ENCODE measurements at regions not wholly inside any gene's neighbourhood (a gene's known extent, or its start where the extent isn't known, plus 50 kb on each side); places are given as distances from the start of the nearest gene placed in this dataset.

- Histone ChIP-seq H3K9me3 (ENCODE audit: control insufficient read depth, low read length) (no peaks in the 10 kb centered on the region), H3K4me1 (ENCODE audit: control insufficient read depth, insufficient read depth, low read length) (no peaks in the 10 kb centered on the region), H3K9ac (ENCODE audit: low read length) (no peak overlapping the region), H3K27me3 (replicated peaks; ENCODE audit: control insufficient read depth, insufficient read depth, low read length) (no peaks in the 10 kb centered on the region), H3K36me3 (ENCODE audit: control insufficient read depth, insufficient read depth, low read length, severe bottlenecking) (no peaks in the 10 kb centered on the region), H3K4me3 (ENCODE audit: low read length) (no peak overlapping the region)
- DNase-seq (ENCODE audit: low read depth), result no peak
Observed at GRCh38 chr13:71339736-71340135, 527.3 kb downstream of the DACH1 start.

DNA sequence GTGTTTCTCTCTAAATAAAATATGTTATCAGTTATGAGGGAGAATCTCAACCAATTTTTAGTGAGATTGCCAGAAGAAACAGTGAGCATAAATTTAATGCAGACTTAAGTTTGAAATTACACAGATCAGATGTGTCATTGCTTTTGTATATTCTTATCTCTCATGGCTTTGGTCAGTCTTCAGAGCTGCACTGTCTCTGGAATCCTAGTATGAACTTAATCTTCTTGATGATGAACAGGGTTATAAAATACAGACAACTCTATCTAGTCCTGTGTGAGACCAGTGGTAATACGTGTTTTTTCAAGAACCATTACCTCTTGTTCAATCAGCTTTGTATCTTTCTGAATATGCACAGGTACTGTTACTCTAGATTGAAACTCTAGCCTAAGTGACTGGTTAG is 528.0 kb downstream of the DACH1 start:
- no peak for DNase-seq (ENCODE audit: low read depth)
- Histone ChIP-seq H3K27me3 (replicated peaks; ENCODE audit: control insufficient read depth, insufficient read depth, low read length) (no peaks in the 10 kb centered on the region), H3K4me3 (ENCODE audit: low read length) (no peak overlapping the region), H3K9ac (ENCODE audit: low read length) (no peak overlapping the region), H3K36me3 (ENCODE audit: control insufficient read depth, insufficient read depth, low read length, severe bottlenecking) (no peaks in the 10 kb centered on the region), H3K9me3 (ENCODE audit: control insufficient read depth, low read length) (no peaks in the 10 kb centered on the region), H3K4me1 (ENCODE audit: control insufficient read depth, insufficient read depth, low read length) (no peaks in the 10 kb centered on the region)

DNA sequence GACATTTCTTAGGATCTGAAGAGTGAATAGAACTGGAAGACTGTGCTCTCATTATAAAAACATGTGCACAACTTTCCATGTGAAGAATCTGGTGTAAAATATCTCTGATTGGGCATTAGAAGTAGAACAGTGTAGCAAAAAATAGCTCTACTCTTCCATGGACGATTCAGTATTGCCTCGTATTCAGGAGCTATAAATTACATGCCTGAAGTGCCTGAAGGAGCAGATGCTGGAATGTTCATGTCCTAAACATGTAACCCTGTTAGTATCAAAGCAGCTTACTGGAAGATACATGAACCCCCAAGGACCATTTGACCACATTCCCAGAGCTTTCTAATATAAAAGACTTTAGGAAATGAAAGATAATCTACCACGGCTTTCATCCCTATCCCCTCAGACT is 528.9 kb downstream of the DACH1 start:
- Histone ChIP-seq H3K36me3 (ENCODE audit: control insufficient read depth, insufficient read depth, low read length, severe bottlenecking) (no peaks in the 10 kb centered on the region), H3K9ac (ENCODE audit: low read length) (no peak overlapping the region), H3K4me1 (ENCODE audit: control insufficient read depth, insufficient read depth, low read length) (no peaks in the 10 kb centered on the region), H3K4me3 (ENCODE audit: low read length) (no peak overlapping the region), H3K9me3 (ENCODE audit: control insufficient read depth, low read length) (no peaks in the 10 kb centered on the region), H3K27me3 (replicated peaks; ENCODE audit: control insufficient read depth, insufficient read depth, low read length) (no peaks in the 10 kb centered on the region)
- no peak for DNase-seq (ENCODE audit: low read depth)

DNA sequence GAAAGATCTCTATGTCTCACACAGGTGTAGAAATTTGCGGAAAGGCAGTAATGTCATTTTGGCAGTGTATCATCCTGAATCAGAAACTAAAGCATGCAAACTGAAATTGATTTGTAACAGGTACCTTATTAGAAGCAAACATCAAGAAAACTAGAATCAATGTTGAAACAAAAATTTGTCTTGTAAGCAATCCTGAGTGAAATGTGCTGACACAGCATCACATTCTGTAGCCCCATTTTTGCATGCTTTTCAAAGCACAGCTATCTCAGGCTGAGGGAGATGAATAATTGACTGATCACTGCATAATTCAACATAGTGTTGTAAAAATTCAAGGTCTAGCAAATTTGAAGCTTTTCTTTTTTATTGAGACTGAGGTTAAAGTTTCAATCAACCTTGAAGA is 539.7 kb downstream of the DACH1 start:
- no peak for DNase-seq (ENCODE audit: low read depth)
- Histone ChIP-seq H3K36me3 (ENCODE audit: control insufficient read depth, insufficient read depth, low read length, severe bottlenecking) (no peaks in the 10 kb centered on the region), H3K9me3 (ENCODE audit: control insufficient read depth, low read length) (no peaks in the 10 kb centered on the region), H3K9ac (ENCODE audit: low read length) (no peak overlapping the region), H3K4me1 (ENCODE audit: control insufficient read depth, insufficient read depth, low read length) (no peaks in the 10 kb centered on the region), H3K27me3 (replicated peaks; ENCODE audit: control insufficient read depth, insufficient read depth, low read length) (no peaks in the 10 kb centered on the region), H3K4me3 (ENCODE audit: low read length) (no peak overlapping the region)

DNA sequence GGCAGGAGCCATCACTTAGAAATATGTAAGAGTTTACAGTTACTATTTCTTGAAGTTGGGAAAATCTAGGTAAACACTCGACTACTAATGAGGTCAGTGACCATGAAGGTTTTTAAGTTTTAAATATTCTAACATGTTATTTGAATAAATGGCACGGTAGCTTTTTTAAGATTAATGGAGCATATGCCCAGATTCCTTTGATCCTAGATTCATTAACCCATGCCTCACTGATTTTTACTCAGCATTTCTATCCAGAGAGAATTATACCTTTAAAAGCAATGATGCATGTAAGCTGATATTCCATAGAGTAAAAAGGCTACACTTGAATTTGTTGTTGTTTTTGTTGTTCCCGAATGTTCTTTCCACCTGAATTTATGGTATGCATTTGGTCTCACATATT is 541.4 kb downstream of the DACH1 start:
- DNase-seq (ENCODE audit: low read depth), result no peak
- Histone ChIP-seq H3K4me3 (ENCODE audit: low read length) (no peak overlapping the region), H3K9ac (ENCODE audit: low read length) (no peak overlapping the region), H3K27me3 (replicated peaks; ENCODE audit: control insufficient read depth, insufficient read depth, low read length) (no peaks in the 10 kb centered on the region), H3K9me3 (ENCODE audit: control insufficient read depth, low read length) (peaks cover 3% of the 10 kb centered on the region), H3K36me3 (ENCODE audit: control insufficient read depth, insufficient read depth, low read length, severe bottlenecking) (no peaks in the 10 kb centered on the region), H3K4me1 (ENCODE audit: control insufficient read depth, insufficient read depth, low read length) (no peaks in the 10 kb centered on the region)

DNA sequence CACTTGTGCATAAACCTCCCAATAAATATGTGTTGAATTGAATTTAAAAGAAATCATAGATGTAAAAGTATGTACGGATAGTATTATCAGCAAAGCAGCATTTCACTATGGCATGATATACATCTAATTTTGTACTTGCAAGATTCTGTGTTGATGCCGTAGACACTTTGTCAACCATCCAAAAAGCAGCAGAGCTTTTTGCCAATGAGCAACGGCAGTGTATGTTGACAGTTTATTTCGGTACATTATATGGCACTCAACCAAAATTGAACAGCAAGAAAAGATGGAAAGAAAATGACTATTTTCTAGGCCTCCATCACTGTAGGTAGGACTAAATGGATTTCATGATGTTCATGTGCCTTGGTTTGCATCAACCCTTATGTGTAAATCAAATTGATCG is 543.7 kb downstream of the DACH1 start:
- Histone ChIP-seq H3K27me3 (replicated peaks; ENCODE audit: control insufficient read depth, insufficient read depth, low read length) (no peaks in the 10 kb centered on the region), H3K9ac (ENCODE audit: low read length) (no peak overlapping the region), H3K36me3 (ENCODE audit: control insufficient read depth, insufficient read depth, low read length, severe bottlenecking) (no peaks in the 10 kb centered on the region), H3K4me3 (ENCODE audit: low read length) (no peak overlapping the region), H3K4me1 (ENCODE audit: control insufficient read depth, insufficient read depth, low read length) (no peaks in the 10 kb centered on the region), H3K9me3 (ENCODE audit: control insufficient read depth, low read length) (peaks cover 7% of the 10 kb centered on the region)
- no peak for DNase-seq (ENCODE audit: low read depth)

DNA sequence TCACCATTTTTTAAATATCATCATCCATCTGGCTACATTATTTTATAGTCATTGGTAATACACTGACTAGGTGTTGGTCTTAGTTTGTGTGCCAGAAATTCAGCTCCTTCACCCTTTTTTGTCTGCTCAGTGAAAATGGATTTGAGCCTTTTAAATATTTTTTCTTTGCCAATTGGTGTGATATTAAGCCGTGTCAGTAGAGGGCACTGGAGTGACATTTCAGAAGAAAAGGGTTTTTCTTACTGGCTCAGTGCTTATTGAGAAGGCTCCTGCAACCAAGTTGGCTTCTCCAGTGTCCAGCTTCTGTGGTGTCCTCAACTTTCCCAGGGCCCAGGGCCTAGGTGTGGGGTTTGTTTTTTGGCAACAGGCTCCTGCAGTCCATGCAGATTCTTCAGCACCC is 546.6 kb downstream of the DACH1 start:
- Histone ChIP-seq H3K36me3 (ENCODE audit: control insufficient read depth, insufficient read depth, low read length, severe bottlenecking) (no peaks in the 10 kb centered on the region), H3K4me1 (ENCODE audit: control insufficient read depth, insufficient read depth, low read length) (no peaks in the 10 kb centered on the region), H3K9me3 (ENCODE audit: control insufficient read depth, low read length) (peaks cover 7% of the 10 kb centered on the region), H3K9ac (ENCODE audit: low read length) (no peak overlapping the region), H3K27me3 (replicated peaks; ENCODE audit: control insufficient read depth, insufficient read depth, low read length) (no peaks in the 10 kb centered on the region), H3K4me3 (ENCODE audit: low read length) (no peak overlapping the region)
- DNase-seq (ENCODE audit: low read depth), result no peak

DNA sequence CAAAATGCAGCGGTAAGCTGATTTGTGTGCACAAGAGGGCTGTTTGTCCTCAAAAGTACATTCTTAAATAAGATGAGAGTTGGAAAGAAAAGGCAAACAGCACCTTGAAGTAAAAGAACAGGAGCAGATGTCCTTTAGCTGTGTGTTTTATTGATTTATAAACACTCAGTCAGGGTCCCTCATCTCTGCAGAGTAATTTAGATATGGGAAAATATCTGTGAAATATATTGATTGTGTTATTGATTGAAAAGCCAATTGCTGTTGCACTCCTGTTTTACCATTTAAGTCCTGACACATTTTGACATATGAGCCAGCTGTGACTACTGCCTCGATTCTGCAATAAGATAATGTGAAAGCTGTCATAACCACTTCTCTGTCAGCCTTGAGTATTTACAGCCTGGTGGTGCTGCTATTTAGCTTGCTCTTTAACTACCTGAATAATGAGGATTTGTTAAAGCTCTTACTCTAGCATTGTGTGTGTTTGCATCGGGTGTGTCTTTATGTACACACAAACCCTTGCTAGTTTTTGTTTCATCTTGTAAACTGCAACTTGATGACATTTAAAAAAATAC is 550.1 kb downstream of the DACH1 start:
- Histone ChIP-seq H3K36me3 (ENCODE audit: control insufficient read depth, insufficient read depth, low read length, severe bottlenecking) (no peaks in the 10 kb centered on the region), H3K4me3 (ENCODE audit: low read length) (no peak overlapping the region), H3K4me1 (ENCODE audit: control insufficient read depth, insufficient read depth, low read length) (no peaks in the 10 kb centered on the region), H3K9me3 (ENCODE audit: control insufficient read depth, low read length) (peaks cover 7% of the 10 kb centered on the region), H3K9ac (ENCODE audit: low read length) (no peak overlapping the region), H3K27me3 (replicated peaks; ENCODE audit: control insufficient read depth, insufficient read depth, low read length) (no peaks in the 10 kb centered on the region)
- no peak for DNase-seq (ENCODE audit: low read depth)

- no peaks in the 10 kb centered on the region for H3K36me3 ChIP-seq (ENCODE audit: control insufficient read depth, insufficient read depth, low read length, severe bottlenecking)
- H3K27me3 ChIP-seq (replicated peaks; ENCODE audit: control insufficient read depth, insufficient read depth, low read length), result no peaks in the 10 kb centered on the region
- H3K9me3 ChIP-seq (ENCODE audit: control insufficient read depth, low read length), result no peaks in the 10 kb centered on the region
- no peak for DNase-seq (ENCODE audit: low read depth)
- H3K4me1 ChIP-seq (ENCODE audit: control insufficient read depth, insufficient read depth, low read length), result no peaks in the 10 kb centered on the region
- no peak overlapping the region for H3K9ac ChIP-seq (ENCODE audit: low read length)
- no peak overlapping the region for H3K4me3 ChIP-seq (ENCODE audit: low read length)
Observed at GRCh38 chr13:71312923-71313322, 554.1 kb downstream of the DACH1 start.

- H3K27me3 ChIP-seq (replicated peaks; ENCODE audit: control insufficient read depth, insufficient read depth, low read length), result no peaks in the 10 kb centered on the region
- DNase-seq (ENCODE audit: low read depth), result no peak
- peak overlapping the region; percentile 40 for H3K4me3 ChIP-seq (ENCODE audit: low read length)
- no peaks in the 10 kb centered on the region for H3K4me1 ChIP-seq (ENCODE audit: control insufficient read depth, insufficient read depth, low read length)
- no peaks in the 10 kb centered on the region for H3K9me3 ChIP-seq (ENCODE audit: control insufficient read depth, low read length)
- H3K36me3 ChIP-seq (ENCODE audit: control insufficient read depth, insufficient read depth, low read length, severe bottlenecking), result no peaks in the 10 kb centered on the region
- no peak overlapping the region for H3K9ac ChIP-seq (ENCODE audit: low read length)
Observed at GRCh38 chr13:71309905-71310304, 557.1 kb downstream of the DACH1 start.

GRCh38 chr13:71306821-71307220 is 560.2 kb downstream of the DACH1 start:
- Histone ChIP-seq H3K4me1 (ENCODE audit: control insufficient read depth, insufficient read depth, low read length) (peaks cover 3% of the 10 kb centered on the region), H3K9ac (ENCODE audit: low read length) (no peak overlapping the region), H3K36me3 (ENCODE audit: control insufficient read depth, insufficient read depth, low read length, severe bottlenecking) (no peaks in the 10 kb centered on the region), H3K9me3 (ENCODE audit: control insufficient read depth, low read length) (no peaks in the 10 kb centered on the region), H3K4me3 (ENCODE audit: low read length) (no peak overlapping the region), H3K27me3 (replicated peaks; ENCODE audit: control insufficient read depth, insufficient read depth, low read length) (no peaks in the 10 kb centered on the region)
- no peak for DNase-seq (ENCODE audit: low read depth)

DNA sequence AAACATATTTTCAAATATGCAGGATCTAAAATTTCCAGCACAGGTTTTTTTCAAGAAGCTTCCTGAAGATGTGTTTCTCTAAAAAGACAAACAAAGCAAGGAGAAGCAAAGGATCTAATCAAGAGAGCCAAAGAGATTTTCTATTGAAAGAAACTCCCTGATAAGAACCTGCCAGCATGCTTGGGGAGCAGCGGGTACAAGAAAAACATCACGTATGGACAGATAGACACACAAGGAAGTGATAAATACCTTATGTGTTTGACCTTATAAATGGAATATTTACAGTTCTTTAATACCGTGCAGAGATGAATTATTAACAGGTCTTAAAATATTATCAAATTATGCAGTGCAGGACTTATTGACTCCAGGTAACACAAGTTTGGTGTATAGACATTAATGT is 562.1 kb downstream of the DACH1 start:
- DNase-seq (ENCODE audit: low read depth), result no peak
- Histone ChIP-seq H3K9ac (ENCODE audit: low read length) (no peak overlapping the region), H3K36me3 (ENCODE audit: control insufficient read depth, insufficient read depth, low read length, severe bottlenecking) (no peaks in the 10 kb centered on the region), H3K9me3 (ENCODE audit: control insufficient read depth, low read length) (no peaks in the 10 kb centered on the region), H3K4me3 (ENCODE audit: low read length) (no peak overlapping the region), H3K27me3 (replicated peaks; ENCODE audit: control insufficient read depth, insufficient read depth, low read length) (no peaks in the 10 kb centered on the region), H3K4me1 (ENCODE audit: control insufficient read depth, insufficient read depth, low read length) (peaks cover 3% of the 10 kb centered on the region)

Measured in adipocyte (in vitro differentiated cells).